GM13977 (cell line): ENCODE measurements at regions not wholly inside any gene's neighbourhood (a gene's known extent, or its start where the extent isn't known, plus 50 kb on each side); places are given as distances from the start of the nearest gene placed in this dataset.
"Not testable (repeated sequence)": the region's sequence is repeated elsewhere in the genome, so short reads cannot be mapped to it uniquely, and the experiment has no call there.

Experiments
- DNase-seq: peaks from one replicate; pipeline ENCODE4 v3.0.0; 2012; ENCODE audit warnings: low spot score
- CTCF ChIP-seq: IDR thresholded peaks from 2 replicates; pipeline ENCODE4 v1.5.1; 2012; ENCODE audit warnings: mild to moderate bottlenecking, control low read depth; ENCODE audit not compliant: insufficient read depth; ENCODE audit errors: extremely low read depth, missing control alignments
- in situ Hi-C: fragments of 300-500 bp; cut with MboI; formaldehyde crosslinking; loops from one replicate; pipeline ENCODE4 v1.12.0; 2022; ENCODE audit warnings: low sequenced_read_pairs, low pct_unique_long_range_greater_than_20kb, mixed read lengths, inconsistent platforms; ENCODE audit not compliant: unreplicated experiment

- DNase-seq = no peak
- TF ChIP-seq CTCF = no peak
- in situ Hi-C loops = no loop called here
Observed at GRCh38 chr21:20220586-20220985, 777.6 kb upstream of the NCAM2 start.

- in situ Hi-C loops, DNase-seq: not testable (repeated sequence)
Observed at GRCh38 chr21:20221981-20222380, 776.2 kb upstream of the NCAM2 start.

- DNase-seq, in situ Hi-C loops: not testable (repeated sequence)
Observed at GRCh38 chr21:20236649-20237048, 761.6 kb upstream of the NCAM2 start.

- no peak for TF ChIP-seq CTCF
- in situ Hi-C loops = no loop called here
- DNase-seq = no peak
Observed at GRCh38 chr21:20249401-20249800, 748.8 kb upstream of the NCAM2 start.

GRCh38 chr21:20250337-20250736 lies 747.9 kb upstream of the NCAM2 start:
- DNase-seq = no peak
- in situ Hi-C loops = no loop called here
- no peak for TF ChIP-seq CTCF

GRCh38 chr21:20253261-20253660 lies 744.9 kb upstream of the NCAM2 start:
- in situ Hi-C loops = no loop called here
- no peak for TF ChIP-seq CTCF
- no peak for DNase-seq

GRCh38 chr21:20254964-20255363 lies 743.2 kb upstream of the NCAM2 start:
- in situ Hi-C loops = no loop called here
- no peak for TF ChIP-seq CTCF
- no peak for DNase-seq

GRCh38 chr21:20257052-20257740 lies 741.0 kb upstream of the NCAM2 start:
- in situ Hi-C loops = no loop called here
- TF ChIP-seq CTCF = no peak
- DNase-seq = no peak
